ENCODE measurements at regions not wholly inside any gene's neighbourhood (a gene's known extent, or its start where the extent isn't known, plus 50 kb on each side); places are given as distances from the start of the nearest gene placed in this dataset.

DNA sequence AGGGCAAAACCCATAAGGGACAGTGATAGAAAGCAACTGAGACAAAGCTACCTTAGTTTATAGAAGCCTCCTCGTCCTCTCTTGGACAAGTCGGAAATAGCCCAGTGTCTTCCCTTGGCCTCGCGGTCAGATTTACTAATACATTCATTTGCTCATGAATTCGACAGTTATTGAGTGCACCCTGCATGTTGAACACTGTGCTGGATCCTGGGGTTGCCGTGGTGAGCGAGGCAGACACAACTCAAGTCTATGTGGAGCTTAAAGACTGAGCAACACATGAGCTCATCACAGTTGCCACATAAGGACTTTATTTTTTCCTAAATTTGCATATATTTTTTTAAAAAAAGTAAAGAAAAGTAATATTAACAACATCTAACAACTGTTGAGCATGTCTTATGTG lies 411.1 kb upstream of the ITGA1 start:
- TF ChIP-seq, protein P1, sequence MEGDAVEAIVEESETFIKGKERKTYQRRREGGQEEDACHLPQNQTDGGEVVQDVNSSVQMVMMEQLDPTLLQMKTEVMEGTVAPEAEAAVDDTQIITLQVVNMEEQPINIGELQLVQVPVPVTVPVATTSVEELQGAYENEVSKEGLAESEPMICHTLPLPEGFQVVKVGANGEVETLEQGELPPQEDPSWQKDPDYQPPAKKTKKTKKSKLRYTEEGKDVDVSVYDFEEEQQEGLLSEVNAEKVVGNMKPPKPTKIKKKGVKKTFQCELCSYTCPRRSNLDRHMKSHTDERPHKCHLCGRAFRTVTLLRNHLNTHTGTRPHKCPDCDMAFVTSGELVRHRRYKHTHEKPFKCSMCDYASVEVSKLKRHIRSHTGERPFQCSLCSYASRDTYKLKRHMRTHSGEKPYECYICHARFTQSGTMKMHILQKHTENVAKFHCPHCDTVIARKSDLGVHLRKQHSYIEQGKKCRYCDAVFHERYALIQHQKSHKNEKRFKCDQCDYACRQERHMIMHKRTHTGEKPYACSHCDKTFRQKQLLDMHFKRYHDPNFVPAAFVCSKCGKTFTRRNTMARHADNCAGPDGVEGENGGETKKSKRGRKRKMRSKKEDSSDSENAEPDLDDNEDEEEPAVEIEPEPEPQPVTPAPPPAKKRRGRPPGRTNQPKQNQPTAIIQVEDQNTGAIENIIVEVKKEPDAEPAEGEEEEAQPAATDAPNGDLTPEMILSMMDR (IDR thresholded peaks at IDR 0.05; ENCODE audit: low read depth, low read length, poor library complexity, severe bottlenecking) = no peak
- TF ChIP-seq EZH2phosphoT487 (IDR thresholded peaks at IDR 0.05; ENCODE audit: borderline replicate concordance, low read length) = no peak

Data from DOHH2 (cell line).